Lung (tissue), 11 donors: ENCODE measurements at regions not wholly inside any gene's neighbourhood (a gene's known extent, or its start where the extent isn't known, plus 50 kb on each side); places are given as distances from the start of the nearest gene placed in this dataset.

ENCODE experiments used
- ATAC-seq: fragments of 200-7000 bp; cut with Tn5 transposase; one replicate; pipeline ENCODE4 v1.9.1; 2020; ENCODE audit warnings: moderate number of reproducible peaks; ENCODE audit not compliant: insufficient read depth, low FRiP score
- DNase-seq, 3 donors: peaks; one replicate each; pipeline ENCODE4 v3.0.0-alpha.2; 2013 to 2017
- H3K27ac ChIP-seq, 2 donors: one replicate each; pipeline ENCODE4 v1.5.1; 2013; ENCODE audit warnings: mild to moderate bottlenecking in 2 of 2, moderate library complexity in 2 of 2, control low read depth in 1 of 2, inconsistent platforms in 1 of 2, low read depth in 1 of 2, low read length in 1 of 2
- H3K27me3 ChIP-seq, 3 donors: one replicate each; pipeline ENCODE4 v1.5.1; 2013; ENCODE audit warnings: low read length in 2 of 3; ENCODE audit not compliant: control insufficient read depth in 3 of 3, insufficient read depth in 3 of 3
- H3K36me3 ChIP-seq, 4 donors: one replicate each; pipeline ENCODE4 v1.5.1; 2013; ENCODE audit warnings: low read length in 4 of 4, mild to moderate bottlenecking in 1 of 4, moderate library complexity in 1 of 4; ENCODE audit not compliant: control insufficient read depth in 4 of 4, insufficient read depth in 4 of 4
- H3K4me1 ChIP-seq, 5 donors: one replicate each; pipeline ENCODE4 v1.5.1; 2013; ENCODE audit warnings: low read length in 5 of 5, mild to moderate bottlenecking in 2 of 5, moderate library complexity in 1 of 5; ENCODE audit not compliant: control insufficient read depth in 5 of 5, insufficient read depth in 5 of 5
- H3K4me3 ChIP-seq: one replicate; pipeline ENCODE4 v1.5.1; 2013; ENCODE audit warnings: mild to moderate bottlenecking, control low read depth, moderate library complexity
- H3K9ac ChIP-seq, 2 donors: one replicate each; pipeline ENCODE4 v1.5.1; 2013; ENCODE audit warnings: low read length in 2 of 2, control low read depth in 1 of 2; ENCODE audit not compliant: insufficient read depth in 1 of 2
- H3K9me3 ChIP-seq, 4 donors: one replicate each; pipeline ENCODE4 v1.5.1; 2013; ENCODE audit warnings: low read length in 3 of 4, mild to moderate bottlenecking in 1 of 4, moderate library complexity in 1 of 4; ENCODE audit not compliant: control insufficient read depth in 4 of 4, insufficient read depth in 3 of 4
- WGBS, 2 donors: extraction: QIAGEN DNeasy Blood & Tissue Kit; methylation state at CpG; one replicate each; pipeline ENCODE4 v1.1.7; 2013; 5-methylcytosine and 5-hydroxymethylcytosine counted together
- TF ChIP-seq, protein P1 (sequence below): IDR thresholded peaks from 2 replicates; pipeline ENCODE4 v1.5.1; 2012; ENCODE audit warnings: mild to moderate bottlenecking; ENCODE audit errors: control extremely low read depth, extremely low read depth
- donor health status: control.
- donor health status: control.
- donor health status: Bipolar disorder and iron deficiency.
- donor health status: healthy.
- donor health status: DM: yes; HTN: yes; CAD: no.

DNA sequence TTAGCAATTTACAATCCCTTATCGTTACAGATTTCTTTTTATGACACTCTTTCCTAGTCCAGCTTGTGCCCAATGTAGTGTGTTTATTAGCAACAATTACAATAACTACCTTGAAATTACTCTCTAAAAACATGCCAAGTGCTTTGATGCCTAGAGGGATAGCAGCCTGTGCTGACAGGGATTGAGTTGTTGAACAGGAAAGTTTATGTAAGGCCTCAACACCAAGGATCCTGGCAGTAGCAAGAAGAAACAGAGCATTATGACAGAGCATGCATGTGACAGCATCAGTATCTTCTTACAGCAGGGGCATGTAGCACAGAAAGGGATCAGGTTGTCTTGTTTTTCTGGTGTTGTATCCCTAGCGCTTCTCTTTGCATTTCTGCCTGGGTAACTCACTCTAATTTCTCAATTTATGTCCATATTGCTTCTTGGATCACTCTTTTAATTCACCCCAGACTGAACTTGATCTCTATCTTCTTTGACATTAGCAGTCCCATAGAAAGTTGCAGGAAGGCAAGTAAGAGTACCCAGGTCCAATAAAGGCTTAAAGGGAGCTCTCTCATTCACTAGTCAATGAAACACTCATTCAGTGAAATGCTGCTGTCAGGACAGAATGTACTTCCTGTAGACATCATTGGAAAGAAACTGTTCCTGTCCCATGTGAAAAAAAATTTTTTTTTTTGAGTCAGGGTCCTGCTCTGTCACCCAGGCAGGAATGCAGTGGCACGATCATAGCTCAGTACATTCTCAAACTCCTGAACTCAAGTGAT lies 220.0 kb upstream of the GRIP1 start:
- Histone ChIP-seq H3K9ac (no peak overlapping the region), H3K4me1 (peaks cover 0 to 3% (median 0%) of the 10 kb centered on the region in 5 donors), H3K27ac (no peak overlapping the region), H3K36me3 (no peaks in the 10 kb centered on the region), H3K27me3 (no peaks in the 10 kb centered on the region), H3K9me3 (no peaks in the 10 kb centered on the region), H3K4me3 (no peak overlapping the region)
- ATAC-seq, result no peak
- 93 to 96% methylated on average over 3 of the region's 3 CpGs for WGBS, 2 donors
- TF ChIP-seq, protein P1, sequence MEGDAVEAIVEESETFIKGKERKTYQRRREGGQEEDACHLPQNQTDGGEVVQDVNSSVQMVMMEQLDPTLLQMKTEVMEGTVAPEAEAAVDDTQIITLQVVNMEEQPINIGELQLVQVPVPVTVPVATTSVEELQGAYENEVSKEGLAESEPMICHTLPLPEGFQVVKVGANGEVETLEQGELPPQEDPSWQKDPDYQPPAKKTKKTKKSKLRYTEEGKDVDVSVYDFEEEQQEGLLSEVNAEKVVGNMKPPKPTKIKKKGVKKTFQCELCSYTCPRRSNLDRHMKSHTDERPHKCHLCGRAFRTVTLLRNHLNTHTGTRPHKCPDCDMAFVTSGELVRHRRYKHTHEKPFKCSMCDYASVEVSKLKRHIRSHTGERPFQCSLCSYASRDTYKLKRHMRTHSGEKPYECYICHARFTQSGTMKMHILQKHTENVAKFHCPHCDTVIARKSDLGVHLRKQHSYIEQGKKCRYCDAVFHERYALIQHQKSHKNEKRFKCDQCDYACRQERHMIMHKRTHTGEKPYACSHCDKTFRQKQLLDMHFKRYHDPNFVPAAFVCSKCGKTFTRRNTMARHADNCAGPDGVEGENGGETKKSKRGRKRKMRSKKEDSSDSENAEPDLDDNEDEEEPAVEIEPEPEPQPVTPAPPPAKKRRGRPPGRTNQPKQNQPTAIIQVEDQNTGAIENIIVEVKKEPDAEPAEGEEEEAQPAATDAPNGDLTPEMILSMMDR, result no peak
- DNase-seq, result no peak

DNA sequence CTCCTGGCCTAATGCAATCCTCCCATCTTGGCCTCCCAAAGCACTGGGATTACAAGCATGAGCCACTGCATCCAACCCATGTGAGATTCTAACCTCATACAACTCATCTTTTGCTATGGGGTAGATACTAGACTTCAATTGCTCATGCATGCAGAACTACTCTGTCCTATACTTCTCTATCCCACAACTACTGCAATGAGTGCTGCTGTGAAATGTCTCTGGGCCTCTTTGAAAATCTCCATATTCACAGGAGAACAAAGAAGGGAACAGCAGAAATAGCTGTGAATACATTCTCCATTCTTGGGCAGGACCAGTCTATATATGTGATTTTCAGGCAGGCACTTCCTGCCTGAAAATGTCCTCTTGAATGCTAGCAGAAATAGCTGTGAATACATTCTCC lies 220.7 kb upstream of the GRIP1 start:
- no peaks in the 10 kb centered on the region for H3K27me3 ChIP-seq
- DNase-seq, result no peak
- H3K9me3 ChIP-seq, result no peaks in the 10 kb centered on the region
- ATAC-seq, result no peak
- peaks cover 0 to 3% (median 0%) of the 10 kb centered on the region in 5 donors for H3K4me1 ChIP-seq
- H3K9ac ChIP-seq, result no peak overlapping the region
- TF ChIP-seq, protein P1, result no peak
- H3K27ac ChIP-seq, result no peak overlapping the region
- H3K36me3 ChIP-seq, result no peaks in the 10 kb centered on the region
- no peak overlapping the region for H3K4me3 ChIP-seq

DNA sequence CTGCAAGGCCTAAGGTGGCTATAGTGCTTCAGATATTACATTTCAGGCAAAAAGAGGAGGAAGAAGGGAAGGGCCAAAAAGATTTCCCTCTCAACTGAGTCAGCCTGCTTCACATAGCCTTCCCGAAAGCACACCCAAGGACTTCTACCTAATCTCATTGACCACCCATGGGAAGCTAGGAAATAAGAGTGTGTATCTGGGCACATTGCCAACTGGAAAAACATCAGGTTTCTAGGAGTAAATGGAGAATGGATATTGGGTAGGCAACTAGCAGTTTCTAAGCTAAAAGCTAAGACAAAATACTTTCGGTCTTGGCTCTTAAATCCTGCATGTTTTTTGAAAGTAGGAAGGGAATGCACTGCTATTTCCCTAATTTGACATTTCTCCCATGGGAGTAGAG lies 221.7 kb upstream of the GRIP1 start:
- Histone ChIP-seq H3K4me1 (peaks cover 0 to 3% (median 0%) of the 10 kb centered on the region in 5 donors), H3K36me3 (no peaks in the 10 kb centered on the region), H3K4me3 (no peak overlapping the region), H3K9me3 (no peaks in the 10 kb centered on the region), H3K27ac (no peak overlapping the region), H3K27me3 (no peaks in the 10 kb centered on the region), H3K9ac (no peak overlapping the region)
- DNase-seq (peak in 2 of 3 donors; percentile 21 to 40), ATAC-seq (no peak)
- WGBS, 2 donors, result 61 to 67% methylated on average over 2 of the region's 2 CpGs
- TF ChIP-seq, protein P1, result no peak
